ENCODE measurements at regions not wholly inside any gene's neighbourhood (a gene's known extent, or its start where the extent isn't known, plus 50 kb on each side); places are given as distances from the start of the nearest gene placed in this dataset.

GRCh38 chr17:77717941-77718668 lies 240.4 kb upstream of the TNRC6C start:
- Histone ChIP-seq H3K27ac (ENCODE audit: low read depth, low read length) (no peak overlapping the region), H3K9me3 (ENCODE audit: low read depth, low read length) (no peaks in the 10 kb centered on the region), H4K20me1 (ENCODE audit: insufficient read depth, low read length) (no peaks in the 10 kb centered on the region), H2AFZ (ENCODE audit: low read length) (no peak overlapping the region), H3K4me2 (ENCODE audit: insufficient read depth, low read length) (no peak overlapping the region), H3K27me3 (ENCODE audit: insufficient read depth, low read length) (peaks cover 9% of the 10 kb centered on the region), H3K36me3 (ENCODE audit: insufficient read depth, low read length) (no peaks in the 10 kb centered on the region), H3K4me1 (ENCODE audit: insufficient read depth, low read length) (no peaks in the 10 kb centered on the region), H3K4me3 (ENCODE audit: insufficient read depth, low read length) (no peak overlapping the region), H3K79me2 (ENCODE audit: insufficient read depth, low read length) (no peaks in the 10 kb centered on the region)
- TF ChIP-seq, protein P1, sequence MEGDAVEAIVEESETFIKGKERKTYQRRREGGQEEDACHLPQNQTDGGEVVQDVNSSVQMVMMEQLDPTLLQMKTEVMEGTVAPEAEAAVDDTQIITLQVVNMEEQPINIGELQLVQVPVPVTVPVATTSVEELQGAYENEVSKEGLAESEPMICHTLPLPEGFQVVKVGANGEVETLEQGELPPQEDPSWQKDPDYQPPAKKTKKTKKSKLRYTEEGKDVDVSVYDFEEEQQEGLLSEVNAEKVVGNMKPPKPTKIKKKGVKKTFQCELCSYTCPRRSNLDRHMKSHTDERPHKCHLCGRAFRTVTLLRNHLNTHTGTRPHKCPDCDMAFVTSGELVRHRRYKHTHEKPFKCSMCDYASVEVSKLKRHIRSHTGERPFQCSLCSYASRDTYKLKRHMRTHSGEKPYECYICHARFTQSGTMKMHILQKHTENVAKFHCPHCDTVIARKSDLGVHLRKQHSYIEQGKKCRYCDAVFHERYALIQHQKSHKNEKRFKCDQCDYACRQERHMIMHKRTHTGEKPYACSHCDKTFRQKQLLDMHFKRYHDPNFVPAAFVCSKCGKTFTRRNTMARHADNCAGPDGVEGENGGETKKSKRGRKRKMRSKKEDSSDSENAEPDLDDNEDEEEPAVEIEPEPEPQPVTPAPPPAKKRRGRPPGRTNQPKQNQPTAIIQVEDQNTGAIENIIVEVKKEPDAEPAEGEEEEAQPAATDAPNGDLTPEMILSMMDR (IDR thresholded peaks at IDR 0.05; ENCODE audit: extremely low read depth, low read depth, low read length) = no peak
- DNase-seq (ENCODE audit: insufficient read length, low spot score, missing footprints) = no peak

GRCh38 chr17:77718669-77718961 lies 239.9 kb upstream of the TNRC6C start:
- no peak for DNase-seq (ENCODE audit: insufficient read length, low spot score, missing footprints)
- no peaks in the 10 kb centered on the region for H3K9me3 ChIP-seq (ENCODE audit: low read depth, low read length)
- TF ChIP-seq, protein P1 (IDR thresholded peaks at IDR 0.05; ENCODE audit: extremely low read depth, low read depth, low read length) = no peak
- peaks cover 9% of the 10 kb centered on the region for H3K27me3 ChIP-seq (ENCODE audit: insufficient read depth, low read length)
- H3K36me3 ChIP-seq (ENCODE audit: insufficient read depth, low read length) = no peaks in the 10 kb centered on the region
- H2AFZ ChIP-seq (ENCODE audit: low read length) = no peak overlapping the region
- no peak overlapping the region for H3K4me3 ChIP-seq (ENCODE audit: insufficient read depth, low read length)
- no peaks in the 10 kb centered on the region for H3K79me2 ChIP-seq (ENCODE audit: insufficient read depth, low read length)
- no peak overlapping the region for H3K27ac ChIP-seq (ENCODE audit: low read depth, low read length)
- no peaks in the 10 kb centered on the region for H3K4me1 ChIP-seq (ENCODE audit: insufficient read depth, low read length)
- no peak overlapping the region for H3K4me2 ChIP-seq (ENCODE audit: insufficient read depth, low read length)
- no peaks in the 10 kb centered on the region for H4K20me1 ChIP-seq (ENCODE audit: insufficient read depth, low read length)

DNA sequence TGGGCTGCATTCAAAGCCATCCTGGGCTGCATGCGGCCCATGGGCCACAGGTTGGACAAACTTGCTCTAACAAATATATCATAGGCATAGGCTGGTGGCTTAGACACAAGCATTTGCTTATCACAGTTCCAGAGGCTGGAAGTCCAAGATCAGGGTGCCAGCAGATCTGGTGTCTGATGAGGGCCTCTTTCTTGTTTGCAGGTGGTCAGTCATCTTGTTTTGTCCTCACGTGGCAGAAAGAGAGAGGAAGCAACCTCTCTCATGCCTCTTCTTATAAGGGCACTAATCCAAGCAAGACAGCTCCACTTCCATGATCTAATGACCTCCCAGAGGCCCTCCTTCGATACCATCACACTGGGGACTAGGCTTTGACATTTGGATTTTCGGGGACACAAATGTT lies 238.7 kb upstream of the TNRC6C start:
- H3K4me2 ChIP-seq (ENCODE audit: insufficient read depth, low read length) = no peak overlapping the region
- H3K9me3 ChIP-seq (ENCODE audit: low read depth, low read length) = no peaks in the 10 kb centered on the region
- H2AFZ ChIP-seq (ENCODE audit: low read length) = no peak overlapping the region
- no peak for DNase-seq (ENCODE audit: insufficient read length, low spot score, missing footprints)
- no peaks in the 10 kb centered on the region for H3K4me1 ChIP-seq (ENCODE audit: insufficient read depth, low read length)
- peaks cover 9% of the 10 kb centered on the region for H3K27me3 ChIP-seq (ENCODE audit: insufficient read depth, low read length)
- H3K36me3 ChIP-seq (ENCODE audit: insufficient read depth, low read length) = no peaks in the 10 kb centered on the region
- no peaks in the 10 kb centered on the region for H3K79me2 ChIP-seq (ENCODE audit: insufficient read depth, low read length)
- H3K27ac ChIP-seq (ENCODE audit: low read depth, low read length) = no peak overlapping the region
- no peak overlapping the region for H3K4me3 ChIP-seq (ENCODE audit: insufficient read depth, low read length)
- H4K20me1 ChIP-seq (ENCODE audit: insufficient read depth, low read length) = no peaks in the 10 kb centered on the region
- TF ChIP-seq, protein P1 (IDR thresholded peaks at IDR 0.05; ENCODE audit: extremely low read depth, low read depth, low read length) = no peak

GRCh38 chr17:77720946-77721845 lies 237.3 kb upstream of the TNRC6C start:
- H3K79me2 ChIP-seq (ENCODE audit: insufficient read depth, low read length) = no peaks in the 10 kb centered on the region
- no peaks in the 10 kb centered on the region for H4K20me1 ChIP-seq (ENCODE audit: insufficient read depth, low read length)
- H3K4me2 ChIP-seq (ENCODE audit: insufficient read depth, low read length) = no peak overlapping the region
- H3K27ac ChIP-seq (ENCODE audit: low read depth, low read length) = no peak overlapping the region
- peaks cover 16% of the 10 kb centered on the region for H3K27me3 ChIP-seq (ENCODE audit: insufficient read depth, low read length)
- TF ChIP-seq, protein P1 (IDR thresholded peaks at IDR 0.05; ENCODE audit: extremely low read depth, low read depth, low read length) = no peak
- no peak overlapping the region for H3K4me3 ChIP-seq (ENCODE audit: insufficient read depth, low read length)
- no peaks in the 10 kb centered on the region for H3K36me3 ChIP-seq (ENCODE audit: insufficient read depth, low read length)
- H3K4me1 ChIP-seq (ENCODE audit: insufficient read depth, low read length) = no peaks in the 10 kb centered on the region
- no peak for DNase-seq (ENCODE audit: insufficient read length, low spot score, missing footprints)
- H3K9me3 ChIP-seq (ENCODE audit: low read depth, low read length) = no peaks in the 10 kb centered on the region
- no peak overlapping the region for H2AFZ ChIP-seq (ENCODE audit: low read length)
